GM12801 (cell line): ENCODE measurements at regions not wholly inside any gene's neighbourhood (a gene's known extent, or its start where the extent isn't known, plus 50 kb on each side); places are given as distances from the start of the nearest gene placed in this dataset.

Experiments used
- TF ChIP-seq, protein P1 (sequence below): IDR thresholded peaks from one replicate; pipeline ENCODE4 v1.5.1; 2011; ENCODE audit warnings: control low read depth; ENCODE audit not compliant: insufficient read length; ENCODE audit errors: extremely low read depth

DNA sequence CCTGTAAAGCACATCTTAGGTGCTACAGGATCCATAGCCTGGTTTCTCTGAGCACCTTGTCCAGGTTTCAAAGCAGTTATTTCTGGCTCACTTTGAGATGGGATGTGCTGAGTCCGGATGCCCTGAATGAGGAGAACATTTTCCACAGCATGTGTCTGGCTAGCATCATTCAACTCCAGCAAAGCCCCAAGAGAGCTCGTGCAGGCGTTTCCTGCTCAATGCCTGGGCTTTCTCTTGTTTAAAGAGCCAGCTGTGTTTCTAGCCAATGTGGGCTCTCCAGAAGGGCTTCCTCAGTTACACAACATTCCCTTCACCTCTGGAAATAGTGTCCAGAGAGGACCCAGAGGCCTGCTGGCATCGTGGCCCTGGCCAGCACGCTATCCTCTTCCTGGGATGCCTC lies 411.7 kb downstream of the DMAC1 start:
- TF ChIP-seq, protein P1, sequence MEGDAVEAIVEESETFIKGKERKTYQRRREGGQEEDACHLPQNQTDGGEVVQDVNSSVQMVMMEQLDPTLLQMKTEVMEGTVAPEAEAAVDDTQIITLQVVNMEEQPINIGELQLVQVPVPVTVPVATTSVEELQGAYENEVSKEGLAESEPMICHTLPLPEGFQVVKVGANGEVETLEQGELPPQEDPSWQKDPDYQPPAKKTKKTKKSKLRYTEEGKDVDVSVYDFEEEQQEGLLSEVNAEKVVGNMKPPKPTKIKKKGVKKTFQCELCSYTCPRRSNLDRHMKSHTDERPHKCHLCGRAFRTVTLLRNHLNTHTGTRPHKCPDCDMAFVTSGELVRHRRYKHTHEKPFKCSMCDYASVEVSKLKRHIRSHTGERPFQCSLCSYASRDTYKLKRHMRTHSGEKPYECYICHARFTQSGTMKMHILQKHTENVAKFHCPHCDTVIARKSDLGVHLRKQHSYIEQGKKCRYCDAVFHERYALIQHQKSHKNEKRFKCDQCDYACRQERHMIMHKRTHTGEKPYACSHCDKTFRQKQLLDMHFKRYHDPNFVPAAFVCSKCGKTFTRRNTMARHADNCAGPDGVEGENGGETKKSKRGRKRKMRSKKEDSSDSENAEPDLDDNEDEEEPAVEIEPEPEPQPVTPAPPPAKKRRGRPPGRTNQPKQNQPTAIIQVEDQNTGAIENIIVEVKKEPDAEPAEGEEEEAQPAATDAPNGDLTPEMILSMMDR, result no peak

DNA sequence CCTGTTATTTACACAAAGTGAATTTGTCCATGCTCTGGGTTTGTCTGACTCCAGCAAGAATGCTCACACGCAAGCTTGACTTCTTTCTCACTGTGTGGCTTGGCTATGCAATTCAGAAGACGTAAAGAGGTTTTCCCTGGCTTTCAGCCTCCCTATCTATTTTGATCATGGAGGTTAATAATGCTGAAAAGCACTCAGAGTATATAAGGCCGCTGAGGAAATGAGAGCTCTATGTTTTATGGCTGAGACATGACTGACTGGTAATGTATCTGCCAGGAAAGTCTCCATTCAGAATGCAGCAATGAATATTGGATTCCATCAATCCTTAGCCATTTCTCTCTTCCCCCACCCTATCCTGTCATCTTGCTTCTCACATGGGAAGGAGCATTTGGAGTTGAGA lies 417.3 kb downstream of the DMAC1 start:
- TF ChIP-seq, protein P1, result no peak

DNA sequence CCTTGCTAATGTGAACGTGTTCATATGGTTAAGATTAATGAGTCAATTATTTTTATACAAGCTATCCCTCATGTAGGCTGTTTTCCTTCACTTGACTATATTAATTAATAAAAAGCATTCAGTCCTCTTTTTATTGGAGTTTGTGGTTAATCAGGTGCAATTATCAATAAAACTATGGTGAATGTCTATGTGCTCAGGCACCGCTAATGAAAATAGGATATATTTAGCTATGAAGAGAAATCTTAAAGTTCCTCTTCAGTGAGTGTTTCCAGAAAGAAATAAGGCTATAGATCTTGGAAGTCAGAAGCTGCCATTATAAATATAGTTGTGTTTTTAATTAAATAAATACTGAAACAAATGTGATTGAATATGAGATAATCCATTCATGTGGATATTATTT lies 422.1 kb downstream of the DMAC1 start:
- TF ChIP-seq, protein P1, result no peak

DNA sequence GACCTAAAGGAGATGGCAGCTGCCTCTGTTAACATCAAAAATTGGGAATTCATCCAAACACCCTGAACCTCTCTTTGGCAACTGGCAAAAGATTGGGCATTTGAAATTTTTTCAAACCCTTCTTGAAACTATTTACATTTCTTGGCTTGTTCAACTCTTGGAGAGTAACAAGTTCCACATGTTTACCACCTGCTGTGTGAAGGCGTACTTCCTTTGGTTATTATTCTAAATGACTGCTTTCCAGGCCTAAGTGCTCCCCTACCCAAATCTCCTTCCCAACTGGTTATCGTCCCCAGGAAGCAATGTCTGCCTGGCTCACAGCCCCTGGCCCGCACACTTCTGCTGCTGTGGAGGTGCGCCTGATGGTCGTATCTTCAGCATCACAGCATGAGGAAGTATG lies 422.7 kb downstream of the DMAC1 start:
- TF ChIP-seq, protein P1, result no peak

DNA sequence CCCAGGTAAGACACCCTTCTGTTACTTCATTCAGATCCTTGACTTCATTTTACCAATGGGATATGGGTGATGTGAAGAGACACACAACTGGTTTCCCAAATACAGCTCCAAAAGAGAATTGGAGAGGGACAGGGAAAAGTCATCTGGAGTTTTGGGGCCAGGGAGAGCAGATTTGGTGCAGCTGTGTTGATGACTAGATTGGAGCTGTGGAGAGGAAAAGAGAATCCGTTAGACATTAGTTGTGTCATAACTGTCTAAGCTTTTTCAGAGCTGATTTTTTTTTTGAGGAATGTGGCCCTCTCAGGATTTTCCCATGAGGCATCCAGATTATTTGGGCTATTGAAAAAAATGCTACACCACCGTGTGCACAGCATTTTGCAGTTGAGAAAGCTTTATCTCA lies 423.4 kb downstream of the DMAC1 start:
- TF ChIP-seq, protein P1, result no peak

DNA sequence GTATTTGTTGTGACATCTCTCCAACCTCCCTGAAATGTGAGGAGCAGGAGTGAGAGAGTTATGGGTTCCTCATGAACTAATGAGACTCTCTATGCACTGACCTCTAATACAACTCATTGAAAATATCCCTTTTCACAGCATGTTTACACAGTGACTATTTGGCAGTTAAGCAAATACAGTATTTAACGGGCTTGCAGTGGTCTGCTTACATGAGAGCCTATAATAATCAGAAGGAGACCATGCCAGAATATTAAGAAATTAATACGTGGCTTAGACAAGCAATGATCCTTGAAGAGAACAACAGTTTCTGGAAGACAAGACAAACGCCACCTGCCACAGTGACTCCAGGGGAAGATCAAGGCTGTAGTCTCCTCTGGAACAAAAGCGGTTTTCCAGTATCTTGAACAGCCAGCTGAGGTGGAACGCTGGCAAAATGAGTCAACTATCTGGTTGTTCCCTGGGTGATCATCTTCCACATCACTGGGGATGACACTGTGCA lies 424.5 kb downstream of the DMAC1 start:
- TF ChIP-seq, protein P1, result no peak

DNA sequence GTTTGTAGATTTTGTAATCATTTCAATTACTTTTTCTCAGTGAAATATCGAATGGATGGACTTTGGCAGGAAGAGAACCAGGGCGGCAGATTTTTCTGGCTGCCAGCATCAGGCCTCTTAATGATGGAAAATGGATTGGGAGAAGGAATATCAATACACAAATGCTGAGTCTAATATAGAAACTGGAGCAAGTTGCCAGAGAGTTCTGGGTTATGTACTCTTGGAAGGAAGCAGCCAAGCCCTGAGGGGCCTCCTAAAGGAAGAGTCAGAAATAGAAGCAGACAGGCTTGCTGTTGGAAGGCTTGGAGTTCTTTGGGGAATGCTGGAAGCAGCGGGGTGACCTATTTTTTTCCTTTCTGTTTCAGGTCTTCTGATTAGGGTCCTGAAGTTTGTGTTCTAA lies 428.6 kb downstream of the DMAC1 start:
- TF ChIP-seq, protein P1, result no peak

DNA sequence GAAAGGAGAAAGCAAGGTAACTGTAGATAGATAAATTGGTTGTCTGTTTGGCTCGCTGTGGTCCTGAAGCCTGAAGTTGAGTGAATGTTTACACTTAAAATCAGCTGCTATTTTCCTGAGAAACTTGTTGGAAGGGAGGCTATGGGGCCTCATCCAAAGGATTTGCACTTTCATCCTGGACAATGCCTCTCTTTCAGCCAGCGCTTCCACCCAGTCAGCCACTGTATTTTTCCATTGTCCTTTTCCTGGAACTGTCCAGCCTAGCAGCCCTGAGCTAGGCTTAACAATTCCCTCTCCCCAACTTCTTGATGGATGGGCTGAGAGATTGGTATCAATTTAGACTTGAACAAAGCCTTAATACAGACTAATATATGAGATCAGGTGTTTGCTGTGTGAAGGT lies 429.2 kb downstream of the DMAC1 start:
- TF ChIP-seq, protein P1, result no peak
